ENCODE measurements at regions not wholly inside any gene's neighbourhood (a gene's known extent, or its start where the extent isn't known, plus 50 kb on each side); places are given as distances from the start of the nearest gene placed in this dataset.
A peak's percentile ranks its signal among the peaks of the same experiment; 100 is the strongest.

- TF ChIP-seq, protein P1, sequence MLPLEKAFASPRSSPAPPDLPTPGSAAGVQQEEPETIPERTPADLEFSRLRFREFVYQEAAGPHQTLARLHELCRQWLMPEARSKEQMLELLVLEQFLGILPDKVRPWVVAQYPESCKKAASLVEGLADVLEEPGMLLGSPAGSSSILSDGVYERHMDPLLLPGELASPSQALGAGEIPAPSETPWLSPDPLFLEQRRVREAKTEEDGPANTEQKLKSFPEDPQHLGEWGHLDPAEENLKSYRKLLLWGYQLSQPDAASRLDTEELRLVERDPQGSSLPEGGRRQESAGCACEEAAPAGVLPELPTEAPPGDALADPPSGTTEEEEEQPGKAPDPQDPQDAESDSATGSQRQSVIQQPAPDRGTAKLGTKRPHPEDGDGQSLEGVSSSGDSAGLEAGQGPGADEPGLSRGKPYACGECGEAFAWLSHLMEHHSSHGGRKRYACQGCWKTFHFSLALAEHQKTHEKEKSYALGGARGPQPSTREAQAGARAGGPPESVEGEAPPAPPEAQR (tag by site-specific recombination; IDR thresholded peaks at IDR 0.05): no peak
- TF ChIP-seq, protein P2, sequence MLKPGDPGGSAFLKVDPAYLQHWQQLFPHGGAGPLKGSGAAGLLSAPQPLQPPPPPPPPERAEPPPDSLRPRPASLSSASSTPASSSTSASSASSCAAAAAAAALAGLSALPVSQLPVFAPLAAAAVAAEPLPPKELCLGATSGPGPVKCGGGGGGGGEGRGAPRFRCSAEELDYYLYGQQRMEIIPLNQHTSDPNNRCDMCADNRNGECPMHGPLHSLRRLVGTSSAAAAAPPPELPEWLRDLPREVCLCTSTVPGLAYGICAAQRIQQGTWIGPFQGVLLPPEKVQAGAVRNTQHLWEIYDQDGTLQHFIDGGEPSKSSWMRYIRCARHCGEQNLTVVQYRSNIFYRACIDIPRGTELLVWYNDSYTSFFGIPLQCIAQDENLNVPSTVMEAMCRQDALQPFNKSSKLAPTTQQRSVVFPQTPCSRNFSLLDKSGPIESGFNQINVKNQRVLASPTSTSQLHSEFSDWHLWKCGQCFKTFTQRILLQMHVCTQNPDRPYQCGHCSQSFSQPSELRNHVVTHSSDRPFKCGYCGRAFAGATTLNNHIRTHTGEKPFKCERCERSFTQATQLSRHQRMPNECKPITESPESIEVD (tag by site-specific recombination; IDR thresholded peaks at IDR 0.05): peak; percentile 48; the same call in 1 of the 2 replicates
- TF ChIP-seq ZBTB48 (tag by site-specific recombination; IDR thresholded peaks at IDR 0.05) (no peak), ZSCAN16 (tag by site-specific recombination; IDR thresholded peaks at IDR 0.05) (no peak), ZNF776 (tag by site-specific recombination; IDR thresholded peaks at IDR 0.05; ENCODE audit: borderline replicate concordance) (no peak), KLF8 (tag by site-specific recombination; IDR thresholded peaks at IDR 0.05) (0 out of 2 replicates have a peak, but pooled peaks have one; percentile 25), PRDM1 (tag by site-specific recombination; IDR thresholded peaks at IDR 0.05) (0 out of 2 replicates have a peak, but pooled peaks have one; percentile 11), ZNF311 (tag by site-specific recombination; IDR thresholded peaks at IDR 0.05; ENCODE audit: borderline replicate concordance) (no peak), BCL6B (tag by site-specific recombination; IDR thresholded peaks at IDR 0.05) (no peak), ZNF843 (tag by site-specific recombination; IDR thresholded peaks at IDR 0.05) (peak; percentile 46; the same call in 1 of the 2 replicates), ZNF341 (tag by site-specific recombination; IDR thresholded peaks at IDR 0.05; ENCODE audit: low read depth) (no peak), GLIS2 (tag by site-specific recombination; IDR thresholded peaks at IDR 0.05) (no peak), ZNF121 (tag by site-specific recombination; IDR thresholded peaks at IDR 0.05) (no peak), ZNF654 (tag by site-specific recombination; IDR thresholded peaks at IDR 0.05; ENCODE audit: low read depth) (no peak), ZBTB17 (tag by site-specific recombination; IDR thresholded peaks at IDR 0.05) (no peak), ZBTB8A (tag by site-specific recombination; IDR thresholded peaks at IDR 0.05) (no peak), ZNF423 (tag by site-specific recombination; IDR thresholded peaks at IDR 0.05) (no peak), ZNF16 (tag by site-specific recombination; IDR thresholded peaks at IDR 0.05; ENCODE audit: low read depth) (no peak), ZNF561 (tag by site-specific recombination; IDR thresholded peaks at IDR 0.05; ENCODE audit: borderline replicate concordance) (no peak), ZBTB21 (tag by site-specific recombination; IDR thresholded peaks at IDR 0.05) (no peak), ZNF214 (tag by site-specific recombination; IDR thresholded peaks at IDR 0.05; ENCODE audit: borderline replicate concordance) (no peak), SP3 (tag by site-specific recombination; IDR thresholded peaks at IDR 0.05) (no peak), CTCF (tag by site-specific recombination; IDR thresholded peaks at IDR 0.05) (no peak), HIC1 (tag by site-specific recombination; IDR thresholded peaks at IDR 0.05) (no peak), ZBTB6 (tag by site-specific recombination; IDR thresholded peaks at IDR 0.05) (no peak), ZNF302 (tag by site-specific recombination; IDR thresholded peaks at IDR 0.05; ENCODE audit: low read depth) (no peak)
- TF ChIP-seq, protein P3, sequence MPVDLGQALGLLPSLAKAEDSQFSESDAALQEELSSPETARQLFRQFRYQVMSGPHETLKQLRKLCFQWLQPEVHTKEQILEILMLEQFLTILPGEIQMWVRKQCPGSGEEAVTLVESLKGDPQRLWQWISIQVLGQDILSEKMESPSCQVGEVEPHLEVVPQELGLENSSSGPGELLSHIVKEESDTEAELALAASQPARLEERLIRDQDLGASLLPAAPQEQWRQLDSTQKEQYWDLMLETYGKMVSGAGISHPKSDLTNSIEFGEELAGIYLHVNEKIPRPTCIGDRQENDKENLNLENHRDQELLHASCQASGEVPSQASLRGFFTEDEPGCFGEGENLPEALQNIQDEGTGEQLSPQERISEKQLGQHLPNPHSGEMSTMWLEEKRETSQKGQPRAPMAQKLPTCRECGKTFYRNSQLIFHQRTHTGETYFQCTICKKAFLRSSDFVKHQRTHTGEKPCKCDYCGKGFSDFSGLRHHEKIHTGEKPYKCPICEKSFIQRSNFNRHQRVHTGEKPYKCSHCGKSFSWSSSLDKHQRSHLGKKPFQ (tag by site-specific recombination; IDR thresholded peaks at IDR 0.05): no peak
- TF ChIP-seq, protein P4, sequence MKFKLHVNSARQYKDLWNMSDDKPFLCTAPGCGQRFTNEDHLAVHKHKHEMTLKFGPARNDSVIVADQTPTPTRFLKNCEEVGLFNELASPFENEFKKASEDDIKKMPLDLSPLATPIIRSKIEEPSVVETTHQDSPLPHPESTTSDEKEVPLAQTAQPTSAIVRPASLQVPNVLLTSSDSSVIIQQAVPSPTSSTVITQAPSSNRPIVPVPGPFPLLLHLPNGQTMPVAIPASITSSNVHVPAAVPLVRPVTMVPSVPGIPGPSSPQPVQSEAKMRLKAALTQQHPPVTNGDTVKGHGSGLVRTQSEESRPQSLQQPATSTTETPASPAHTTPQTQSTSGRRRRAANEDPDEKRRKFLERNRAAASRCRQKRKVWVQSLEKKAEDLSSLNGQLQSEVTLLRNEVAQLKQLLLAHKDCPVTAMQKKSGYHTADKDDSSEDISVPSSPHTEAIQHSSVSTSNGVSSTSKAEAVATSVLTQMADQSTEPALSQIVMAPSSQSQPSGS (tag by site-specific recombination; IDR thresholded peaks at IDR 0.05; ENCODE audit: low read depth): no peak
Observed at GRCh38 chr5:74375271-74375670, 265.3 kb downstream of the ENC1 start (continued).

Data from HEK293 (cell line).